ENCODE measurements at regions not wholly inside any gene's neighbourhood (a gene's known extent, or its start where the extent isn't known, plus 50 kb on each side); places are given as distances from the start of the nearest gene placed in this dataset.

DNA sequence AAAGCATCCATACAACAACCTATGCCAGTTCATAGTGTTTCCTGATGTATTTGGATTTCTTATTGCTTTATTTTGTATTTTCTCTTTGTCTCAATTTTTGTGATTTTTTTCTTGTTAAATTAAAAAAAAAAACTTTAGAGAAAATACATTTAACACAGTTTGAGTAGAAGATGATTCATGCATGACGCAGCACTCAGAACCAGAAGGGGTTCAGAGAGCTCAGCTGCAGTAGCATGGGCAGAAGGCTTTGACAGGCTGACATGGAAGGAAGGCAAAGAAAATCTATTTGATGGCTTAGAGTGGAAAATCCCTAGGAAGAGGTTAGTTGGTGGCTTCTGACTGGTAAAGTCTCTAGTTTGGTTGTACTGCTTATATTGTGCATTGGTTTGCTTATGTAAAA, 207.2 kb upstream of the STXBP5 start:
- no peak for ATAC-seq
- H3K4me3 ChIP-seq (ENCODE audit: low read length): no peak overlapping the region
- H3K27ac ChIP-seq (ENCODE audit: low read length): no peak overlapping the region
- no peak for DNase-seq
- intact Hi-C loops (cut with DNase I): no loop called here
- WGBS: 94% methylated on average over 1 of the region's 1 CpG
- H3K27me3 ChIP-seq (ENCODE audit: control insufficient read depth, insufficient read depth): no peaks in the 10 kb centered on the region
- no peaks in the 10 kb centered on the region for H3K4me1 ChIP-seq (ENCODE audit: control insufficient read depth, insufficient read depth, low read length)
- no peaks in the 10 kb centered on the region for H3K9me3 ChIP-seq (ENCODE audit: control insufficient read depth, low read length)

DNA sequence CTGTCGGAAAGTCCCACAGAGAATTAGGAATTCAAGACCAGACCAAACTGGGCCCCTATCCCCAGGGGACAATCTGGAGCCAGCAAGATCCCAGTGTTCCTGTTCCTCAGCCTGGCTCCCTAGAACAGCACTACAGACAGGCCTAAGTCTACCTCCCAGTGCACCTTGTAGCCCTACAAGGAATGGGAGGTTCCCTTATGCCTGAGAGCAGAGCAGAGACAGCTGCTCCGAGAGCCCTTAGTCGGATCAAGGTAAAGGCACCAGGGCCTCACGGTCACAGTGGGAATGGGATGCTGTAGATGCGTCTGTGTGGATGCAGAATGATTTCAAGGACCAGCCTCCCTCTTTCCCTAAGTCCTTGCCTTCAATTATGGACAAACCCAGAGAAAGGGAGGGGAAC, 204.5 kb upstream of the STXBP5 start:
- intact Hi-C loops (cut with DNase I): no loop called here
- WGBS: 95% methylated on average over 5 of the region's 5 CpGs
- H3K27me3 ChIP-seq (ENCODE audit: control insufficient read depth, insufficient read depth): no peaks in the 10 kb centered on the region
- H3K4me3 ChIP-seq (ENCODE audit: low read length): no peak overlapping the region
- no peak overlapping the region for H3K27ac ChIP-seq (ENCODE audit: low read length)
- H3K4me1 ChIP-seq (ENCODE audit: control insufficient read depth, insufficient read depth, low read length): no peaks in the 10 kb centered on the region
- DNase-seq (no peak), ATAC-seq (no peak)
- H3K9me3 ChIP-seq (ENCODE audit: control insufficient read depth, low read length): no peaks in the 10 kb centered on the region

DNA sequence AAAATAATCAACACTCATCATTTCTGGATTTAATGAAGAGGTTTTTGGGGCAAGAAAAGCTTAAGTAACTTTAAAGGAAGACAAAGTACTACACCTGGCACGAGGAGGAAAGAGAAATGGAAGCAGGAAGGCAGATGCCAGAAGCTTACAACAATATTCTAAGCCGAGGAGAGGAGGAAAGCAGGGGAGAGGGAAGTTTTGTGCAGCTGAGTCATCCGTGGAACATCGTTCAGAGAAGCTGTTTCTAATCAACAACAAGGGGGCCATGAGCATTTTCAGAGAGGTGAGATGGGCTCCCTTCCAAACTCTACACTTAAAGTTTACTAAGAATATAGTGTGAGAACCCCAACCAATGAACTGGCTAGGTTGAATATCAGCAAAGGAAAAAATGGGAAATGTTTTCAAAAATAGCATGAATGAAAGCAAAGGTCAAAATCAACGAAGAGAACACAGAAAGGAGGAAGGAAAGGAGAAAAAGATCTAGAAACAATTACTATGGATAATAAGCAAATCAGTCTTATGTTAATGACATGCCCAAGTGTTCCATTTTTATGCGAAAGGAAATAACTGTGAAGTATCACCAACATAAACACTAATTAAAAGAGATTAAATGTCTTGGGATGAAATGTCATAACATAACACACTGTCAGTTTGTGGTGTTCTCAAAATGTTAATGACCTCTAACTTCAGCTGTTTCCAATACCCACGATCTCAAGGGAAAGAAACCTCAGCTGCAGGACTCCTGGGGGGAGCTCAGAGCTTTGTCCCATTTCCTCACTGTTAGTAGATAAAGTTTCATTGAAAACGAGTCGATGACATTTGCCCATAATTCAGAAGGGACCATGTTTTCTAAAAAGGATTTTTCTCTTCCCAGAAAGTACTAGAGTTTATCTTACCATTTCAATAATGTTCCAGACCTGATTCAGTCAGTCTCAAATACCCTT, 203.4 kb upstream of the STXBP5 start:
- no peak for DNase-seq
- intact Hi-C loops (cut with DNase I): no loop called here
- H3K4me1 ChIP-seq (ENCODE audit: control insufficient read depth, insufficient read depth, low read length): no peaks in the 10 kb centered on the region
- H3K4me3 ChIP-seq (ENCODE audit: low read length): no peak overlapping the region
- no peaks in the 10 kb centered on the region for H3K27me3 ChIP-seq (ENCODE audit: control insufficient read depth, insufficient read depth)
- ATAC-seq: peak in 1 of 2 donors; percentile 64
- 23% methylated on average over 9 of the region's 9 CpGs for WGBS
- H3K27ac ChIP-seq (ENCODE audit: low read length): no peak overlapping the region
- no peaks in the 10 kb centered on the region for H3K9me3 ChIP-seq (ENCODE audit: control insufficient read depth, low read length)

DNA sequence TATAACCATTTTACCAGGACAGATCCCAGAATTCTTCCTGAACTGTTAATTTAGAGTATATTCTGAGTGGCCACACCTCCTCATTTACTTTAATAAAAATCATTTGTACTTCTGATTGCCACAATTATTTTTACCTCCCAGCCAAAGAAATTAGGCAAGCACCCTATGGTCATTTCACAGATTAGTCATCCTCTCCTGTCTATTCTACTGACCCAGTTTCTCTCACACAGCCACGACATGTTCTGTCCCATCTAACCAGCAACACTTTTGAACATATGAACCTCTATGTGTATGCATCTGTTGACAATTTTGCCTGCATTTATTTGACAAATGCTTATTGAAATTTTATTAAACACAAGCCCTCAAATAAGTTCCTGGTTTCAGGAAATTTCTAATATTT, 202.6 kb upstream of the STXBP5 start:
- H3K4me1 ChIP-seq (ENCODE audit: control insufficient read depth, insufficient read depth, low read length): no peaks in the 10 kb centered on the region
- no peak overlapping the region for H3K4me3 ChIP-seq (ENCODE audit: low read length)
- no peaks in the 10 kb centered on the region for H3K9me3 ChIP-seq (ENCODE audit: control insufficient read depth, low read length)
- intact Hi-C loops (cut with DNase I): no loop called here
- 45% methylated on average over 1 of the region's 1 CpG for WGBS
- no peaks in the 10 kb centered on the region for H3K27me3 ChIP-seq (ENCODE audit: control insufficient read depth, insufficient read depth)
- ATAC-seq (no peak), DNase-seq (no peak)
- no peak overlapping the region for H3K27ac ChIP-seq (ENCODE audit: low read length)

DNA sequence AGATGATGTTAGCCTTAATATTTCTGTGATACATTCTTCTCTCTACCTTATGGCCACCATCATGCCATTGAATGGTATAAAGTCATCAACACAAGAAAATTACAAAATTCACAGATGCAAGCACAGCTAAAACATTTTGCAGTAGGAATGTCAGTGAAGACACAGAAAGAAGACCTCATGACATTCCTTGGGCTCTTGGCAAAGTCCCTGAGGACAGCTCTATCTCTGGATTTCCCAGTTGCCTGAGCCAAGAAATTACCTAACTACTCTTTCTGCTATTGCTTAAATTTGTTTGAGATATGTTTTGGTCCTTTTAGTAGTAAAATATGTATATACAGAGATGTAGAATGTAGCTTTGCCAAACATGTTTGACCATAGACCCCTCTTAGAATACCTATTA, 201.0 kb upstream of the STXBP5 start:
- no peak for DNase-seq
- no peak for ATAC-seq
- Histone ChIP-seq H3K27me3 (ENCODE audit: control insufficient read depth, insufficient read depth) (no peaks in the 10 kb centered on the region), H3K4me1 (ENCODE audit: control insufficient read depth, insufficient read depth, low read length) (no peaks in the 10 kb centered on the region), H3K27ac (ENCODE audit: low read length) (no peak overlapping the region), H3K4me3 (ENCODE audit: low read length) (no peak overlapping the region), H3K9me3 (ENCODE audit: control insufficient read depth, low read length) (no peaks in the 10 kb centered on the region)
- intact Hi-C loops (cut with DNase I): no loop called here

DNA sequence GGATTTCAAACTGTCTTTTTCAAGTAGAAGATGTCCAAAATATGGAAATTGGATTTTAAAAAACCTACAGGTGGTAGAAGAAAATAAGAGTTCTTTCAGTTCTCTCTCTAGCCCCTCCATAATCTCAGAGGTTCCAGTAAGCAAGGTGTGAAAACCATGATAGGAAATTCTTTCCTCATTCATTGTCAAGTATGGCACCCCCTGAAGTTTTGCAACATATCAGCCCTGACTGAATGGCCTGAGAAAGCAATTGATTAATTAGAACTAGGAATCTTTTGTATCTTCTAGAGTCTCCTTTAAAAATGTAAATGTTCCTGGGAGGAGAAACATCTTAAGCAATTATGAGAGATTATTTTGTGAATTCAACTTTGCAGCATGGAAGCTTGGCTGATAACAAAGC, 198.7 kb upstream of the STXBP5 start:
- Histone ChIP-seq H3K4me1 (ENCODE audit: control insufficient read depth, insufficient read depth, low read length) (no peaks in the 10 kb centered on the region), H3K9me3 (ENCODE audit: control insufficient read depth, low read length) (no peaks in the 10 kb centered on the region), H3K4me3 (ENCODE audit: low read length) (no peak overlapping the region), H3K27me3 (ENCODE audit: control insufficient read depth, insufficient read depth) (no peaks in the 10 kb centered on the region), H3K27ac (ENCODE audit: low read length) (no peak overlapping the region)
- intact Hi-C loops (cut with DNase I): no loop called here
- no peak for DNase-seq
- no peak for ATAC-seq

DNA sequence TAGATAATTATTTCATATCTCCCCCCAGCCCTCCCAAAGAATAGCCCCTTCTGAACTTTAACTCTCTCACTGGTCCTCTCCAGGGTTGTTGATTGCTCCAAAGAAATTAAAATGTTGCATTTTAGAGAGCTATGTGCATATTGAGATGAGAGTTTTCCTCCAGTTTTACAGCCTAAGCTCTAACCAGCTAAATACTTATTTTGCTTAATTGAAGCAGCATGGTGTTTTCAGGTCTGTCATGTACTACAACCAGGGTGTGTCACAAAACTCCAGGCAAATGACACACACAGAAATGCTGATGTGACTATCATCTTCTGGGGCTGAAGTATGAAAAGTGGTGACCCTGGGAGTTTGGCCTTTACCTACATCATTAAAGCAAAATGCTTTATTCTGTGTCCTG, 196.8 kb upstream of the STXBP5 start:
- intact Hi-C loops (cut with DNase I): no loop called here
- H3K27me3 ChIP-seq (ENCODE audit: control insufficient read depth, insufficient read depth): no peaks in the 10 kb centered on the region
- ATAC-seq (no peak), DNase-seq (no peak)
- no peak overlapping the region for H3K4me3 ChIP-seq (ENCODE audit: low read length)
- H3K27ac ChIP-seq (ENCODE audit: low read length): no peak overlapping the region
- H3K9me3 ChIP-seq (ENCODE audit: control insufficient read depth, low read length): no peaks in the 10 kb centered on the region
- H3K4me1 ChIP-seq (ENCODE audit: control insufficient read depth, insufficient read depth, low read length): no peaks in the 10 kb centered on the region

DNA sequence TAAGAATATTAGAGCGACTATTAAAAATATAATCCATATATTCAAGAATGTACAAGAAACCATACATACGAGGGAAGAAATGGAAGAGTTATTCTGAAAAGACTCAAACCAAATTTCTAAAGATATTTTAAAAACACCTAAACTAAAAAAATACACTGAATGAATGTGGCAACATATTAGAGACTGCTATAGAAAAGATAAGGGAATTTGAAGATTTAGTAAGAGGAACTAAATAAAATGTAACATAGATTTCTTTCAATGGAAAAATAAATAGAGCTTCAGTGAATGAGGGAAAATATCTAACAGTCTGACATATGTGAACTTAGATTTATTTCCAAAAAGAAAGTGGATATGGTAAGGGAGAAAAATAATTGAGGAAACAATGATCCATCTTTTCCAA, 194.9 kb upstream of the STXBP5 start:
- intact Hi-C loops (cut with DNase I): no loop called here
- DNase-seq (no peak), ATAC-seq (no peak)
- H3K4me3 ChIP-seq (ENCODE audit: low read length): no peak overlapping the region
- no peaks in the 10 kb centered on the region for H3K27me3 ChIP-seq (ENCODE audit: control insufficient read depth, insufficient read depth)
- no peaks in the 10 kb centered on the region for H3K4me1 ChIP-seq (ENCODE audit: control insufficient read depth, insufficient read depth, low read length)
- H3K27ac ChIP-seq (ENCODE audit: low read length): no peak overlapping the region
- WGBS: 91% methylated on average over 2 of the region's 2 CpGs
- no peaks in the 10 kb centered on the region for H3K9me3 ChIP-seq (ENCODE audit: control insufficient read depth, low read length)

DNA sequence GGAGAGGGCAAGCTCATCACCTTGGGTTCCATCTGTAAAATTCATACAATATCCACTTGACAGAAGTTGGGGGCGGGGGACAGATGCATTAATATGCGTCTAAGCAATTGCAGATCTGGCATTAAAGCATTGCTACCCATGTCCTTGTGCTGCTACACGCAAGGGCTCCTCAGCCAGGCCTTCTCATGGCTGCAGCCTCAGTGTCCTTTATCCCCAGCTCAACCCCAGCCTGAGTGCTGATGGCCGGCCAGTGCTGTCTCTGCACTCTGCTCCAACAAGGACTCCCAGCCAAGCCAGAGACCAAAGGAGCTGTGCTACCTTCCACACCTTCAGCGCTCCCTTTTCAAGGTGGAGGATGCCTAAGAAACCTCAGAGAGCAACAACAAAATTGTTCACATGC, 188.5 kb upstream of the STXBP5 start:
- 95% methylated on average over 5 of the region's 5 CpGs for WGBS
- Histone ChIP-seq H3K4me1 (ENCODE audit: control insufficient read depth, insufficient read depth, low read length) (no peaks in the 10 kb centered on the region), H3K9me3 (ENCODE audit: control insufficient read depth, low read length) (no peaks in the 10 kb centered on the region), H3K27me3 (ENCODE audit: control insufficient read depth, insufficient read depth) (no peaks in the 10 kb centered on the region), H3K4me3 (ENCODE audit: low read length) (no peak overlapping the region), H3K27ac (ENCODE audit: low read length) (no peak overlapping the region)
- DNase-seq (no peak), ATAC-seq (no peak)
- intact Hi-C loops (cut with DNase I): no loop called here

DNA sequence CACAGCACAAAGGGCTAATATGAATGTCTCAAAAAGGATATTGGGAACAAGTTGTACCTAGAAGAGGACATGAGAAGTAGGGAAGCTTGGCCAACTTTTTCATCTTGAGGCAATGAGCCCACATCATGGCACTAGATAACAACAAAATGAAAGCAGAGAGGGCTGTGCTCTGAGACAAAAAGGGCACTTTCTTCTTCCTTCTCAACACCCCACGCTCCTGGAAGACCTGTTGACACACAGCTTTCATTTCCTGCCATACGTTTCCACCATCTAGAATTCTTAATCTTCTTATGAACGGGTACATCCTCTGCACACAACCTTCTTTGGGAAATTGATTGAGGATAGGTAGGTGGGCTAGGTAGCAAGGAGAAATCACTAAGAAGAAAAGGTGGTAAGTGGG, 187.8 kb upstream of the STXBP5 start:
- no peaks in the 10 kb centered on the region for H3K27me3 ChIP-seq (ENCODE audit: control insufficient read depth, insufficient read depth)
- intact Hi-C loops (cut with DNase I): no loop called here
- DNase-seq (no peak), ATAC-seq (no peak)
- H3K9me3 ChIP-seq (ENCODE audit: control insufficient read depth, low read length): no peaks in the 10 kb centered on the region
- no peak overlapping the region for H3K4me3 ChIP-seq (ENCODE audit: low read length)
- no peak overlapping the region for H3K27ac ChIP-seq (ENCODE audit: low read length)
- 46% methylated on average over 3 of the region's 3 CpGs for WGBS
- H3K4me1 ChIP-seq (ENCODE audit: control insufficient read depth, insufficient read depth, low read length): no peaks in the 10 kb centered on the region

DNA sequence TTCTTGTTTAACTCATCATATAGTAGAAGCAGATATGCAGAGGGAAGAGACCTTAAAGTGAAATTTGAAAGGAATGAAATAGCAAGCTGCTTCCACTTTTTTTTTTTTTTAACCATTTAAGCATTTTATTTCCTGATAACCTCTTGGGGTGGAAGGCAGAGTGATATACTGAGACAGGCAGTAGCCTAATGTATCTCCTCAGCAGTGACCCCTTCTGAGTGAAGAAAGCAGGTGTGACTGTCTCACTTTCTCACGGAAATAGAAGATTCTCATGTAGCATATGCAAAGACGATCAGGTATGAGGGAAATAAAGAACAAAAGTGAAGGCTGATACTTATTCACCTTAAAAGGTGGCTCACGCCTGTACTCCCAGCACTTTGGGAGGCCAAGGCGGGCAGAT, 187.1 kb upstream of the STXBP5 start:
- no peak overlapping the region for H3K27ac ChIP-seq (ENCODE audit: low read length)
- DNase-seq (no peak), ATAC-seq (no peak)
- no peaks in the 10 kb centered on the region for H3K27me3 ChIP-seq (ENCODE audit: control insufficient read depth, insufficient read depth)
- intact Hi-C loops (cut with DNase I): no loop called here
- H3K4me1 ChIP-seq (ENCODE audit: control insufficient read depth, insufficient read depth, low read length): no peaks in the 10 kb centered on the region
- no peak overlapping the region for H3K4me3 ChIP-seq (ENCODE audit: low read length)
- 88% methylated on average over 4 of the region's 4 CpGs for WGBS
- no peaks in the 10 kb centered on the region for H3K9me3 ChIP-seq (ENCODE audit: control insufficient read depth, low read length)

DNA sequence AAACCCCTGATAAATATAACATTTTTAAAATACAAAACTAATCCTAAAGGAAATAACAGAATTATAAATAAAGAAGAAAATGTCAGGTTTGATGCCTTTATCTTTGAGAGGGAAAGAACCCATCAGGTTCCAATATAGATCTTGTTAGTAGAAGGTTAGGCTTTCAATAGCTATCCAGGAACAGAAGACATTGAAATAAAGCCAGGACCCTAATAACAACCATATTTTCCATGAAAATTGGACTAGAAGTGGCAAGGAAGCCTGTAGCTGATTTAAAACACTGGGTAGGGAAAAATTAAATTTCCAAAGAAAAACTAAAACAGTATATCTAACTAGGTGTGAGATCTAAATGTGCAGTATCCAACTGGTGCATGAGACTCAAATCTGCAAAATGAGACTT, 185.2 kb upstream of the STXBP5 start:
- Histone ChIP-seq H3K27ac (ENCODE audit: low read length) (no peak overlapping the region), H3K4me3 (ENCODE audit: low read length) (no peak overlapping the region), H3K9me3 (ENCODE audit: control insufficient read depth, low read length) (no peaks in the 10 kb centered on the region), H3K4me1 (ENCODE audit: control insufficient read depth, insufficient read depth, low read length) (no peaks in the 10 kb centered on the region), H3K27me3 (ENCODE audit: control insufficient read depth, insufficient read depth) (no peaks in the 10 kb centered on the region)
- ATAC-seq (no peak), DNase-seq (no peak)
- intact Hi-C loops (cut with DNase I): no loop called here

Data from right cardiac atrium (tissue), 5 donors.